Natural killer cell (primary cell): ENCODE measurements at regions not wholly inside any gene's neighbourhood (a gene's known extent, or its start where the extent isn't known, plus 50 kb on each side); places are given as distances from the start of the nearest gene placed in this dataset.

ENCODE experiments used
- ATAC-seq, 3 donors: fragments of 150-1000 bp in 2 of 3; fragments of 200-7000 bp in 1 of 3; cut with Tn5 transposase; 1 replicate in 1 of 3; 2 replicates in 2 of 3; pipeline ENCODE4 v1.10.0; 2021; ENCODE audit warnings: mild to moderate bottlenecking in 2 of 3, moderate library complexity in 2 of 3
- DNase-seq, 2 donors: peaks; one replicate each; pipeline versions ENCODE4 v3.0.0 to v3.0.0-alpha.2; 2013 to 2021; ENCODE audit warnings: mixed read lengths in 1 of 2
- H3K27ac ChIP-seq: one replicate; pipeline ENCODE4 v1.5.1; 2013; ENCODE audit warnings: mild to moderate bottlenecking, low read length
- H3K27me3 ChIP-seq: one replicate; pipeline ENCODE4 v1.6.1; 2013; ENCODE audit warnings: low read length; ENCODE audit not compliant: control insufficient read depth, insufficient read depth
- H3K36me3 ChIP-seq: one replicate; pipeline ENCODE4 v1.6.1; 2013; ENCODE audit warnings: low read length; ENCODE audit not compliant: control insufficient read depth, insufficient read depth
- H3K4me1 ChIP-seq: one replicate; pipeline ENCODE4 v1.6.1; 2013; ENCODE audit warnings: low read length; ENCODE audit not compliant: control insufficient read depth, insufficient read depth
- H3K4me3 ChIP-seq: one replicate; pipeline ENCODE4 v1.5.1; 2013; ENCODE audit warnings: low read length
- H3K9me3 ChIP-seq: one replicate; pipeline ENCODE4 v1.6.1; 2013; ENCODE audit warnings: low read length; ENCODE audit not compliant: control insufficient read depth, insufficient read depth
- H3K27ac Mint-ChIP-seq, 2 donors: one replicate each; pipeline ENCODE4 v1.8.0; 2022; ENCODE audit warnings: mild to moderate bottlenecking in 2 of 2, mixed read lengths in 2 of 2, moderate library complexity in 1 of 2
- H3K27me3 Mint-ChIP-seq, 2 donors: one replicate each; pipeline ENCODE4 v1.8.0; 2022; ENCODE audit warnings: low read depth in 2 of 2, mixed read lengths in 2 of 2
- H3K36me3 Mint-ChIP-seq: one replicate; pipeline ENCODE4 v1.8.0; 2022; ENCODE audit warnings: mixed read lengths
- H3K4me1 Mint-ChIP-seq, 2 donors: one replicate each; pipeline ENCODE4 v1.8.0; 2022; ENCODE audit warnings: mixed read lengths in 2 of 2
- H3K4me3 Mint-ChIP-seq: one replicate; pipeline ENCODE4 v1.8.0; 2022; ENCODE audit warnings: mild to moderate bottlenecking, moderate library complexity, mixed read lengths
- H3K9me3 Mint-ChIP-seq, 2 donors: one replicate each; pipeline ENCODE4 v1.8.0; 2022; ENCODE audit warnings: mixed read lengths in 2 of 2
- CTCF ChIP-seq: fragments of 200-600 bp; IDR thresholded peaks from one replicate; pipeline ENCODE4 v1.8.0; 2022; ENCODE audit warnings: antibody characterized with exemption
- WGBS: methylation state at CpG from one replicate; pipeline ENCODE4 v1.1.7; 2013; ENCODE audit warnings: missing lambda C conversion rate; ENCODE audit not compliant: insufficient coverage; 5-methylcytosine and 5-hydroxymethylcytosine counted together
- intact Hi-C: fragments of 100-400 bp; cut with micrococcal nuclease; formaldehyde crosslinking; loops from one replicate; pipeline ENCODE4 v1.14.2; 2022

GRCh38 chr6:47416396-47417345, 60.9 kb upstream of the CD2AP start:
- Mint-ChIP-seq H3K4me1 (peaks cover 18% of the 10 kb centered on the region in 2 donors), H3K27me3 (no peaks in the 10 kb centered on the region), H3K27ac (no peak overlapping the region), H3K4me3 (no peak overlapping the region), H3K36me3 (no peaks in the 10 kb centered on the region), H3K9me3 (no peaks in the 10 kb centered on the region)
- no peak for ATAC-seq
- Histone ChIP-seq H3K27ac (no peak overlapping the region), H3K27me3 (no peaks in the 10 kb centered on the region), H3K36me3 (no peaks in the 10 kb centered on the region), H3K9me3 (no peaks in the 10 kb centered on the region), H3K4me3 (no peak overlapping the region), H3K4me1 (no peaks in the 10 kb centered on the region)
- no peak for DNase-seq
- intact Hi-C loops = no loop called here
- TF ChIP-seq CTCF = no peak
- WGBS = over 99% methylated on average over 4 of the region's 4 CpGs

GRCh38 chr6:47419621-47420020, 58.0 kb upstream of the CD2AP start:
- Histone ChIP-seq H3K4me3 (no peak overlapping the region), H3K36me3 (no peaks in the 10 kb centered on the region), H3K4me1 (no peaks in the 10 kb centered on the region), H3K27ac (no peak overlapping the region), H3K9me3 (no peaks in the 10 kb centered on the region), H3K27me3 (no peaks in the 10 kb centered on the region)
- Mint-ChIP-seq H3K9me3 (no peaks in the 10 kb centered on the region), H3K36me3 (no peaks in the 10 kb centered on the region), H3K27ac (no peak overlapping the region), H3K4me1 (peaks cover 7% of the 10 kb centered on the region in 2 donors), H3K27me3 (no peaks in the 10 kb centered on the region), H3K4me3 (no peak overlapping the region)
- intact Hi-C loops = no loop called here
- ATAC-seq (no peak), DNase-seq (no peak)
- TF ChIP-seq CTCF = no peak

- no peak overlapping the region for H3K4me3 ChIP-seq
- Mint-ChIP-seq H3K36me3 (no peaks in the 10 kb centered on the region), H3K27me3 (no peaks in the 10 kb centered on the region), H3K4me1 (no peaks in the 10 kb centered on the region), H3K4me3 (no peak overlapping the region), H3K9me3 (no peaks in the 10 kb centered on the region), H3K27ac (no peak overlapping the region)
- H3K27me3 ChIP-seq = no peaks in the 10 kb centered on the region
- TF ChIP-seq CTCF = no peak
- intact Hi-C loops = no loop called here
- H3K9me3 ChIP-seq = no peaks in the 10 kb centered on the region
- WGBS = 67% methylated on average over 4 of the region's 5 CpGs
- no peaks in the 10 kb centered on the region for H3K36me3 ChIP-seq
- no peak overlapping the region for H3K27ac ChIP-seq
- no peaks in the 10 kb centered on the region for H3K4me1 ChIP-seq
- ATAC-seq (no peak), DNase-seq (no peak)
Observed at GRCh38 chr6:47420394-47421371, 56.9 kb upstream of the CD2AP start.
